PC-3 (cell line): ENCODE measurements at regions not wholly inside any gene's neighbourhood (a gene's known extent, or its start where the extent isn't known, plus 50 kb on each side); places are given as distances from the start of the nearest gene placed in this dataset.

ENCODE experiments used
- ATAC-seq: fragments of 200-7000 bp; cut with Tn5 transposase; 2 replicates; pipeline ENCODE4 v1.9.1; 2020; ENCODE audit warnings: mild to moderate bottlenecking, moderate library complexity
- BruUV-seq: library from RNA; stranded (reverse); fragments of 400-500 nt; replicated peaks from 2 replicates; lab custom pipeline; 2021; lab: Mats Ljungman, UMichigan
- CTCF ChIA-PET: fragments of 300-600 bp; sonication (Branson Sonifier 250); formaldehyde crosslinking; loops from one replicate; lab custom pipeline; 2022; ENCODE audit warnings: antibody characterized with exemption; lab: Charles Lee
- POLR2A ChIA-PET: fragments of 300-600 bp; sonication (Branson Sonifier 250); formaldehyde crosslinking; loops from one replicate; lab custom pipeline; 2022; ENCODE audit warnings: antibody characterized with exemption; ENCODE audit not compliant: unreplicated experiment; lab: Charles Lee
- DNase-seq: peaks from one replicate; pipeline ENCODE4 v3.0.0-alpha.2; 2015
- H2AFZ ChIP-seq: fragments of 300-600 bp; sonication (generic); 2 replicates; pipeline ENCODE4 v1.6.0; 2016; ENCODE audit warnings: antibody characterized with exemption, low read length
- H3F3A ChIP-seq: fragments of 300-600 bp; sonication (generic); one replicate; pipeline ENCODE4 v1.6.0; 2017; ENCODE audit warnings: antibody characterized with exemption, low read length, control low read depth, mild to moderate bottlenecking; ENCODE audit not compliant: unreplicated experiment
- H3K27ac ChIP-seq: fragments of 300-600 bp; sonication (generic); 2 replicates; pipeline ENCODE4 v1.5.1; 2016; ENCODE audit warnings: mild to moderate bottlenecking, low read length
- H3K27me3 ChIP-seq: fragments of 300-600 bp; sonication (generic); 2 replicates; pipeline ENCODE4 v1.6.1; 2016; ENCODE audit warnings: low read length, mixed read lengths
- H3K36me3 ChIP-seq: fragments of 300-600 bp; sonication (generic); 2 replicates; pipeline ENCODE4 v1.6.1; 2016; ENCODE audit warnings: low read depth, mixed run types, low read length, mixed read lengths
- H3K4me1 ChIP-seq: fragments of 300-600 bp; sonication (generic); 2 replicates; pipeline ENCODE4 v1.5.1; 2016; ENCODE audit warnings: low read length; ENCODE audit not compliant: insufficient read depth
- H3K4me2 ChIP-seq: fragments of 300-600 bp; sonication (generic); 2 replicates; pipeline ENCODE4 v1.6.0; 2016; ENCODE audit warnings: low read length
- H3K4me3 ChIP-seq: fragments of 300-600 bp; sonication (generic); 2 replicates; pipeline ENCODE4 v1.5.1; 2016; ENCODE audit warnings: mild to moderate bottlenecking, low read length, mixed read lengths
- H3K79me2 ChIP-seq: fragments of 300-600 bp; sonication (generic); 2 replicates; pipeline ENCODE4 v1.6.1; 2017; ENCODE audit warnings: low read length, mixed read lengths
- H3K9ac ChIP-seq: fragments of 300-600 bp; sonication (generic); 2 replicates; pipeline ENCODE4 v1.6.0; 2016; ENCODE audit warnings: mild to moderate bottlenecking, low read length
- H3K9me2 ChIP-seq: fragments of 300-600 bp; sonication (generic); replicated peaks from 2 replicates; pipeline ENCODE4 v1.6.1; 2016; ENCODE audit warnings: mixed run types, low read length, mixed read lengths
- H3K9me3 ChIP-seq: fragments of 300-600 bp; sonication (generic); 2 replicates; pipeline ENCODE4 v1.6.1; 2016; ENCODE audit warnings: low read length, mixed read lengths
- H4K20me1 ChIP-seq: fragments of 300-600 bp; sonication (generic); 2 replicates; pipeline ENCODE4 v1.6.1; 2016; ENCODE audit warnings: low read length, mixed read lengths
- CTCF ChIP-seq: fragments of 300-600 bp; sonication (generic); conservative IDR thresholded peaks from 2 replicates; pipeline ENCODE4 v1.5.1; 2017; ENCODE audit warnings: antibody characterized with exemption, low read depth, mild to moderate bottlenecking, low read length
- EZH2 ChIP-seq: fragments of 300-600 bp; sonication (generic); IDR thresholded peaks from one replicate; pipeline ENCODE4 v1.6.1; 2017; ENCODE audit warnings: antibody characterized with exemption, mild to moderate bottlenecking, low read length; ENCODE audit not compliant: unreplicated experiment
- EZH2phosphoT487 ChIP-seq: fragments of 300-600 bp; sonication (generic); IDR thresholded peaks from 2 replicates; pipeline ENCODE4 v1.6.1; 2018; ENCODE audit warnings: mild to moderate bottlenecking, antibody characterized with exemption, low read length, borderline replicate concordance
- intact Hi-C: fragments of 100-400 bp; cut with micrococcal nuclease; formaldehyde crosslinking; loops from 2 replicates; pipeline ENCODE4 v1.9.0; 2023

GRCh38 chr5:116360008-116360853 lies 214.4 kb downstream of the SEMA6A start:
- Histone ChIP-seq H3K9me3 (no peaks in the 10 kb centered on the region), H3K36me3 (no peaks in the 10 kb centered on the region), H4K20me1 (no peaks in the 10 kb centered on the region), H3K4me2 (no peak overlapping the region), H3K9ac (no peak overlapping the region), H3K9me2 (no peaks in the 10 kb centered on the region), H3K79me2 (no peaks in the 10 kb centered on the region), H3K4me3 (no peak overlapping the region), H2AFZ (no peak overlapping the region), H3F3A (no peaks in the 10 kb centered on the region), H3K27ac (no peak overlapping the region), H3K27me3 (no peaks in the 10 kb centered on the region), H3K4me1 (no peaks in the 10 kb centered on the region)
- BruUV-seq, result no TSS peak
- POLR2A ChIA-PET, result no interaction called here
- ATAC-seq, result peak; percentile 31; the same call in 1 of the 2 replicates
- intact Hi-C loops, result no loop called here
- DNase-seq, result no peak
- CTCF ChIA-PET, result no interaction called here
- TF ChIP-seq EZH2phosphoT487 (no peak), EZH2 (no peak), CTCF (no peak)

GRCh38 chr5:116359592-116359991 lies 215.0 kb downstream of the SEMA6A start:
- POLR2A ChIA-PET, result no interaction called here
- BruUV-seq, result no TSS peak
- CTCF ChIA-PET, result no interaction called here

More at GRCh38 chr5:116359592-116359991, 215.0 kb downstream of the SEMA6A start:
- H3K9me3 ChIP-seq, result no peaks in the 10 kb centered on the region
- H3K27ac ChIP-seq, result no peak overlapping the region
- intact Hi-C loops, result no loop called here
- TF ChIP-seq EZH2phosphoT487, result no peak
- no peak for TF ChIP-seq EZH2
- TF ChIP-seq CTCF, result no peak
- no peaks in the 10 kb centered on the region for H3K4me1 ChIP-seq
- H4K20me1 ChIP-seq, result no peaks in the 10 kb centered on the region
- no peak overlapping the region for H3K4me2 ChIP-seq
- DNase-seq (no peak), ATAC-seq (no peak)
- H3K79me2 ChIP-seq, result no peaks in the 10 kb centered on the region
- no peaks in the 10 kb centered on the region for H3K27me3 ChIP-seq
- H3K4me3 ChIP-seq, result no peak overlapping the region
- no peaks in the 10 kb centered on the region for H3K9me2 ChIP-seq
- no peaks in the 10 kb centered on the region for H3F3A ChIP-seq
- no peak overlapping the region for H2AFZ ChIP-seq
- H3K36me3 ChIP-seq, result no peaks in the 10 kb centered on the region
- no peak overlapping the region for H3K9ac ChIP-seq
